Coronary artery (tissue), 2 donors: ENCODE measurements at regions not wholly inside any gene's neighbourhood (a gene's known extent, or its start where the extent isn't known, plus 50 kb on each side); places are given as distances from the start of the nearest gene placed in this dataset.
"Not testable (repeated sequence)": the region's sequence is repeated elsewhere in the genome, so short reads cannot be mapped to it uniquely, and the experiment has no call there.

Experiments
- DNase-seq: peaks from one replicate; pipeline ENCODE4 v3.0.0-alpha.2; 2017; ENCODE audit warnings: low spot score
- H3K27ac ChIP-seq, 2 donors: fragments of 200-600 bp; sonication (generic); one replicate each; pipeline ENCODE4 v1.5.1; 2016 to 2019
- H3K4me3 ChIP-seq: fragments of 200-600 bp; sonication (generic); 2 replicates; pipeline ENCODE4 v1.5.1; 2016; ENCODE audit warnings: mild to moderate bottlenecking, moderate library complexity
- TF ChIP-seq, protein P1 (sequence below): fragments of 200-600 bp; sonication (generic); IDR thresholded peaks from one replicate; pipeline ENCODE4 v1.5.1; 2019; ENCODE audit warnings: antibody characterized with exemption

DNA sequence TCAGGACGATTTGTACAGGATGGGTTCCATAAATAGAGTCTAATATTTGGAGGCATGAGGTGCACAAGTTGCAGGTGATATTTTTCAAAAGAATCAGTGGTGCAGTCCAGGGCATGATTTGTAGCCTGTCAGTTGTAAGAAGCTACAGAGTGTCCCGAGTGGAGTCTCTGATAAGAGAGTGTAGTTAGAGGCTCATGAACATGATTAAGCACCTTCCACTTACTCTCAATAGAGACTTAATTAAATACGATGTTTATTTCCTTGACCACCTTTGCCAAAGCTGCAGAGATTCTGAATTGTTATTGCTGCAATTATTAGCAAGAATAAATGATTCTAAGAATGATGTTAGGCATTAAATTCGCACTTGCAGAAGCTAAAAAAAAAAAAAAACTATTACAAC, 218.4 kb upstream of the LRTM1 start:
- TF ChIP-seq, protein P1, sequence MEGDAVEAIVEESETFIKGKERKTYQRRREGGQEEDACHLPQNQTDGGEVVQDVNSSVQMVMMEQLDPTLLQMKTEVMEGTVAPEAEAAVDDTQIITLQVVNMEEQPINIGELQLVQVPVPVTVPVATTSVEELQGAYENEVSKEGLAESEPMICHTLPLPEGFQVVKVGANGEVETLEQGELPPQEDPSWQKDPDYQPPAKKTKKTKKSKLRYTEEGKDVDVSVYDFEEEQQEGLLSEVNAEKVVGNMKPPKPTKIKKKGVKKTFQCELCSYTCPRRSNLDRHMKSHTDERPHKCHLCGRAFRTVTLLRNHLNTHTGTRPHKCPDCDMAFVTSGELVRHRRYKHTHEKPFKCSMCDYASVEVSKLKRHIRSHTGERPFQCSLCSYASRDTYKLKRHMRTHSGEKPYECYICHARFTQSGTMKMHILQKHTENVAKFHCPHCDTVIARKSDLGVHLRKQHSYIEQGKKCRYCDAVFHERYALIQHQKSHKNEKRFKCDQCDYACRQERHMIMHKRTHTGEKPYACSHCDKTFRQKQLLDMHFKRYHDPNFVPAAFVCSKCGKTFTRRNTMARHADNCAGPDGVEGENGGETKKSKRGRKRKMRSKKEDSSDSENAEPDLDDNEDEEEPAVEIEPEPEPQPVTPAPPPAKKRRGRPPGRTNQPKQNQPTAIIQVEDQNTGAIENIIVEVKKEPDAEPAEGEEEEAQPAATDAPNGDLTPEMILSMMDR, result no peak
- no peak overlapping the region for H3K27ac ChIP-seq
- DNase-seq, result no peak
- H3K4me3 ChIP-seq, result no peak overlapping the region

DNA sequence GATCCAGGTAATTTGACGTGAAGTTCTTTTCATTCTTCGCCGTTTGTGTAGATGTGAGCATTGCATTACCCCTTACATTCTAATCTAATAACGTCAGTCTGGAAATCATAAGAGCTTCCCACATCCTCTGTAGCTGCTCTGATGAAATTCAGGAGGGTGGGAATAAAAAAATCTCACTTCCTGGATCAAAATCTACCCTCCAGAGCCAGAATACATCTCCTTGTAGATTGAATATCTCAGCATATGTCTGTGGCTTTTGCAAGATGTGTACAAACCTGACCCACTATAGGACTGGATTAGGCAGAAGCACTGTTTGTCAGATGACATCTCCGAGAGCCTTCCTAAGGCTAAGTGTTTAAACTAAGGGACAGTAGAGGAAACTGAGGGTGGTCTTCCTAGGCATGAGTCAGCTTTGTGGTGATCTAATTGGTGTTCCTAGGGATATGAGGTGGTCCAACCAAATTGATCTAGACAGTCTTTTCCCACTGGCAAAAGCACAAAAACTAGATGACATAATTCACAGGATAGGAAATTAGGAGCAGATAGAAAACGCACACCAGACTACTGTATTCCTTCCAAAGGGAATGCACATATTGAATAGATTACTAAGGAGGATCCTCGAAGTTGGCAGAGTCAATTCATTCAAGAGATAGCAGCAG, 216.3 kb upstream of the LRTM1 start:
- no peak overlapping the region for H3K27ac ChIP-seq
- TF ChIP-seq, protein P1, result no peak
- DNase-seq, result no peak
- H3K4me3 ChIP-seq, result no peak overlapping the region

DNA sequence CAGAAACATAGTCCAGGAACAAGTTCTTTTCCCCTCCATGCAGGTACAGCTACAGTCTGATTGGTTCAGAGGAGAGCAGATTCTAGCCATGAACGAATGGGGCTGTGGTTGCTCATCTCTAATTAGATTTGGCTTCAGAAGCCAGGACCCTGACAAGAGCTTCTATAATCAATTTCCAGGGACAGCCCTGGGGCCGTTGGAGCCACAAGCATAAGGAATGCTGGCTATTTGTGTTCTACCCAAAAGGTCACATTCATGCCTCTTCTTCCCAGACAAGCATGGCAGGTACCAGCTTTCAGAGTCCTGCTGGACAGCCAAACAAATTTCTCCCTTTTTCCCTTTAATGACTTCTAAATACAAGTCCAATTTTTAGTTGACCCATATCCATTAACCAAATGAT, 215.5 kb upstream of the LRTM1 start:
- Histone ChIP-seq H3K4me3 (no peak overlapping the region), H3K27ac (no peak overlapping the region)
- TF ChIP-seq, protein P1, result no peak
- DNase-seq, result no peak

DNA sequence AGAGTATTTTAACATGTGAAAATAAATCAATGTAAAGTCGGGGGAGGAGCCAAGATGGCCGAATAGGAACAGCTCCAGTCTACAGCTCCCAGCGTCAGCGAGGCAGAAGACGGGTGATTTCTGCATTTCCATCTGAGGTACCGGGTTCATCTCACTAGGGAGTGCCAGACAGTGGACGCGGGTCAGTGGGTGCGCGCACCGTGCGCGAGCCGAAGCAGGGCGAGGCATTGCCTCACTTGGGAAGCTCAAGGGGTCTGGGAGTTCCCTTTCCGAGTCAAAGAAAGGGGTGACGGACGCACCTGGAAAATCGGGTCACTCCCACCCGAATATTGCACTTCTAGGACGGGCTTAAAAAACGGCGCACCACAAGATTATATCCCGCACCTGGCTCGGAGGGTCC, 208.4 kb upstream of the LRTM1 start:
- not testable (repeated sequence) for DNase-seq, H3K27ac ChIP-seq, H3K4me3 ChIP-seq

DNA sequence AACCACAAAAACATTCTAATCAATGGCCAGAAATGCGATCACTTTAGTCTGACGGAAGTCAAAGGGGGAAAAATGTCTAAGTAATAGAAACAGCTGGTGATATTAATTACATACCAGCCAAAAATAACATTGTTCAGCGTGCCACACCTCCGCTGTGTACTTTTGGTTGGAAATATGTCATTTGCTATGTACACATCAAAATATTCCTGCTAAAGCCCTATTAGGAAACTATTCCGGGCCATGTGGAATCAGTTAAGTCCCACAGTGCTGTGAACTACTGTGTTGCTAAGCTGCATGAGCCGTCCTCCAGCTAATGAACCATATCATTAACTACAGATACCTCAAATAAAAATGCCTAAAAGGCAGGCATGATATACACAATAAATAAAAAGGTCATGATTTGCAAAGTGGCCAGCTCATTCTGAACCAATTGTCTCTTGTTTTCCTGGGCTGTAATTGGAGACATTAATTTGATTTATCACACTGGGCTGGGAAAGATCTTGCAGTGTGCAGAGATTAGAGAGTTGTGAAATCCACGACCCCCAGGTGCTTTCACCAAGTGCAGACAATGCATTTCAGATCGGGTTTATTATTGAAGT, 200.5 kb upstream of the LRTM1 start:
- H3K4me3 ChIP-seq, result no peak overlapping the region
- no peak for DNase-seq
- no peak overlapping the region for H3K27ac ChIP-seq
- TF ChIP-seq, protein P1, result no peak

DNA sequence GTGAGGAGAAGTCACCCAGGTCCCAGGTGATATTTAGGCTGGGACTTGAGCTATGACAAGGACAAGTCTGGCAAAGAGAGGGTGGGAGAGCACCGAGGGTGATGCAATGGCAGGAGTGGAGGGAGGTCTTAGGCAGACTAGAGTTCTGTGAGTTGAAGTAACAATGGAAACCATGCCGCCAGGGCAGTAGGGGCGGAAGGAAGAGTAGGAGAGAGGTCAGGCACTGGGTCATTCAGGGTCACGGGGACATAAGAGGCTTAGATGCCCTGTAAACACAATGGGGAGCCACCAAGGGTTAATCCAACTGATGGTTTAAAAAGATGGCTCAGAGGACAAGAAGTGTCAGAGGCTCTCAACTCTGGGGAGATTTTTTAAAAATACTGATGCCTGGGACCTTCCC, 199.7 kb upstream of the LRTM1 start:
- no peak for DNase-seq
- TF ChIP-seq, protein P1, result no peak
- no peak overlapping the region for H3K4me3 ChIP-seq
- no peak overlapping the region for H3K27ac ChIP-seq

DNA sequence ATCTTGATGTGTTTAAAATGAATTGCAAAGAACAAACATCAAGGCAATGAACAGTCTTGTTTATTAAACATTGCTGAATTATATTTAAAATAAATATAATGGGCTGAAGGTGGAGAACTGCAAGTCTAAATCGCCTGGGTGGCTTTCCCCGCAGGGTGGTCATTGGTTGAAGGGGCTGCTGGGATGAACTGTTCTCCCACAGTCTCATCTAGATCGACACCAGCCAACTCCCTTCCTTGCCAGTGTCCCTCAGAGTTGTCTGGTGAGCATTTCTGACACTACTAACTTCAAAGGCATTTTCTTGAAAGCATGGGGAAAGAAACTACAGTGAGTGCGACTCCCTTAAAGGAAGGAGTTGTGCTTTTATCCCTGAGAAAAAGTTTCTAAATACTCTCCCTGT, 196.5 kb upstream of the LRTM1 start:
- no peak for DNase-seq
- H3K27ac ChIP-seq, result no peak overlapping the region
- no peak overlapping the region for H3K4me3 ChIP-seq
- TF ChIP-seq, protein P1, result no peak
